A549 (cell line): ENCODE measurements at regions not wholly inside any gene's neighbourhood (a gene's known extent, or its start where the extent isn't known, plus 50 kb on each side); places are given as distances from the start of the nearest gene placed in this dataset.

Experiments used
- CTCF ChIP-seq: fragments of >200 bp; sonication (Bioruptor Twin); formaldehyde crosslinking; IDR thresholded peaks from 3 replicates; pipeline ENCODE4 v1.5.1; 2016
- EP300 ChIP-seq, 2 experiments: fragments of >200 bp; sonication (Bioruptor Twin); formaldehyde crosslinking; IDR thresholded peaks; 2 replicates in 1 of 2; 3 replicates in 1 of 2; pipeline ENCODE4 v1.6.1; 2016 to 2017
- HOXA7 ChIP-seq: fragments of 250-450 bp; sonication (Bioruptor Pico); IDR thresholded peaks from 2 replicates; pipeline ENCODE4 v1.5.0; 2020; ENCODE audit warnings: mild to moderate bottlenecking, moderate library complexity

- TF ChIP-seq HOXA7 (CRISPR knock-in tag) (no peak), CTCF (no peak), EP300 (IDR thresholded peaks at IDR 0.05) (no peak)
These were observed 308.7 kb downstream of the RPAP3 start for GRCh38 chr12:47396902-47397663.
